Ishikawa (cell line): ENCODE measurements at regions not wholly inside any gene's neighbourhood (a gene's known extent, or its start where the extent isn't known, plus 50 kb on each side); places are given as distances from the start of the nearest gene placed in this dataset.

Source experiments
- CEBPB ChIP-seq: IDR thresholded peaks from 2 replicates; pipeline ENCODE4 v1.6.1; 2012
- CREB1 ChIP-seq: IDR thresholded peaks from 2 replicates; pipeline ENCODE4 v1.6.1; 2012; ENCODE audit warnings: low read depth
- EGR1 ChIP-seq: IDR thresholded peaks from 2 replicates; pipeline ENCODE4 v1.6.1; 2012
- EP300 ChIP-seq: IDR thresholded peaks from 2 replicates; pipeline ENCODE4 v1.6.1; 2012; ENCODE audit warnings: borderline replicate concordance
- FOXM1 ChIP-seq: IDR thresholded peaks from 2 replicates; pipeline ENCODE4 v1.6.1; 2012; ENCODE audit warnings: low read depth, borderline replicate concordance
- MAX ChIP-seq: IDR thresholded peaks from 2 replicates; pipeline ENCODE4 v1.6.1; 2012
- NFIC ChIP-seq: IDR thresholded peaks from 2 replicates; pipeline ENCODE4 v1.6.1; 2012
- RAD21 ChIP-seq: IDR thresholded peaks from 2 replicates; pipeline ENCODE4 v1.6.1; 2012; ENCODE audit warnings: low read depth
- REST ChIP-seq: IDR thresholded peaks from 2 replicates; pipeline ENCODE4 v1.6.1; 2012; ENCODE audit warnings: low read depth, mild to moderate bottlenecking
- TAF1 ChIP-seq: IDR thresholded peaks from 2 replicates; pipeline ENCODE4 v1.6.1; 2012; ENCODE audit warnings: low read depth, mild to moderate bottlenecking
- TCF12 ChIP-seq: IDR thresholded peaks from 2 replicates; pipeline ENCODE4 v1.6.1; 2012; ENCODE audit warnings: low read depth
- TEAD4 ChIP-seq: IDR thresholded peaks from 2 replicates; pipeline ENCODE4 v1.6.1; 2012
- USF1 ChIP-seq: IDR thresholded peaks from 2 replicates; pipeline ENCODE4 v1.6.1; 2012
- YY1 ChIP-seq: IDR thresholded peaks from 2 replicates; pipeline ENCODE4 v1.6.1; 2012; ENCODE audit warnings: low read depth
- ZBTB7A ChIP-seq: IDR thresholded peaks from 2 replicates; pipeline ENCODE4 v1.6.1; 2012; ENCODE audit warnings: low read depth

- TF ChIP-seq YY1, result no peak
- TF ChIP-seq TEAD4, result no peak
- TF ChIP-seq CEBPB, result no peak
- TF ChIP-seq TAF1, result no peak
- TF ChIP-seq EP300, result no peak
- TF ChIP-seq USF1, result no peak
- TF ChIP-seq RAD21, result no peak
- TF ChIP-seq FOXM1, result no peak
- no peak for TF ChIP-seq MAX
- no peak for TF ChIP-seq ZBTB7A
- no peak for TF ChIP-seq REST
- TF ChIP-seq NFIC, result no peak
- TF ChIP-seq EGR1, result no peak
- no peak for TF ChIP-seq CREB1
- TF ChIP-seq TCF12, result no peak
Observed at GRCh38 chrX:5672099-5672498, 556.6 kb downstream of the NLGN4X start.

GRCh38 chrX:5656544-5656943 lies 572.1 kb downstream of the NLGN4X start:
- TF ChIP-seq YY1, result no peak
- no peak for TF ChIP-seq REST
- TF ChIP-seq FOXM1, result no peak
- no peak for TF ChIP-seq USF1
- no peak for TF ChIP-seq TCF12
- TF ChIP-seq RAD21, result no peak

- TF ChIP-seq TEAD4 (no peak), RAD21 (no peak), CEBPB (no peak), USF1 (no peak), MAX (no peak), CREB1 (no peak), YY1 (no peak), EGR1 (no peak), NFIC (no peak), ZBTB7A (no peak), EP300 (no peak), FOXM1 (no peak), REST (no peak)
Observed at GRCh38 chrX:5650904-5651303, 577.8 kb downstream of the NLGN4X start.

GRCh38 chrX:5648941-5649568 lies 579.6 kb downstream of the NLGN4X start:
- TF ChIP-seq TEAD4, result no peak
- no peak for TF ChIP-seq EP300
- no peak for TF ChIP-seq TAF1
- TF ChIP-seq MAX, result no peak
- TF ChIP-seq REST, result no peak
- TF ChIP-seq FOXM1, result no peak
- TF ChIP-seq NFIC, result no peak
- TF ChIP-seq ZBTB7A, result no peak
- TF ChIP-seq TCF12, result no peak
- TF ChIP-seq EGR1, result no peak
- no peak for TF ChIP-seq CEBPB
- no peak for TF ChIP-seq USF1
- TF ChIP-seq YY1, result no peak
- no peak for TF ChIP-seq RAD21
- no peak for TF ChIP-seq CREB1
